ENCODE measurements at regions not wholly inside any gene's neighbourhood (a gene's known extent, or its start where the extent isn't known, plus 50 kb on each side); places are given as distances from the start of the nearest gene placed in this dataset.

DNA sequence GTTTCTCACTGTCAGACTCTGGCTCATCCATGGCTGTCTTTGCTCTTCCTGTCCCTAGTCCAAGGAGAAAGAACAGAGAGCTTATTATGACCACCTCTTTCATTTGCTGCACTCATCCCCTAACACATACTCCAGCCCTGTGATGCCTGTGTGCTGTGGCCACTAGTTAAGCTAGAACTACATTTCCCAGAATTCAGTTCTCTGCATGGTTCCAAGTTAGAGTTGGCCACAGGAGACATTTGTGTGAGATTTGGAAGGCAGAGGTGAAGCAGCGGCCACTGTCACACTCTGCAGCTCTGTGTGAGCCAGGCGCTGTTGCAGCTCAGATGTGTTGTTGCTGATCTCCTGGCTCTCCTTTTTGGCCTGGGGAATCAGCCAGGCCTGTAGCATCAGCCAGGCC is 188.2 kb upstream of the ATP6AP2 start:
- TF ChIP-seq, protein P1, sequence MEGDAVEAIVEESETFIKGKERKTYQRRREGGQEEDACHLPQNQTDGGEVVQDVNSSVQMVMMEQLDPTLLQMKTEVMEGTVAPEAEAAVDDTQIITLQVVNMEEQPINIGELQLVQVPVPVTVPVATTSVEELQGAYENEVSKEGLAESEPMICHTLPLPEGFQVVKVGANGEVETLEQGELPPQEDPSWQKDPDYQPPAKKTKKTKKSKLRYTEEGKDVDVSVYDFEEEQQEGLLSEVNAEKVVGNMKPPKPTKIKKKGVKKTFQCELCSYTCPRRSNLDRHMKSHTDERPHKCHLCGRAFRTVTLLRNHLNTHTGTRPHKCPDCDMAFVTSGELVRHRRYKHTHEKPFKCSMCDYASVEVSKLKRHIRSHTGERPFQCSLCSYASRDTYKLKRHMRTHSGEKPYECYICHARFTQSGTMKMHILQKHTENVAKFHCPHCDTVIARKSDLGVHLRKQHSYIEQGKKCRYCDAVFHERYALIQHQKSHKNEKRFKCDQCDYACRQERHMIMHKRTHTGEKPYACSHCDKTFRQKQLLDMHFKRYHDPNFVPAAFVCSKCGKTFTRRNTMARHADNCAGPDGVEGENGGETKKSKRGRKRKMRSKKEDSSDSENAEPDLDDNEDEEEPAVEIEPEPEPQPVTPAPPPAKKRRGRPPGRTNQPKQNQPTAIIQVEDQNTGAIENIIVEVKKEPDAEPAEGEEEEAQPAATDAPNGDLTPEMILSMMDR (IDR thresholded peaks at IDR 0.05): no peak
- TF ChIP-seq POLR2AphosphoS5 (IDR thresholded peaks at IDR 0.05) (no peak), POLR2A (IDR thresholded peaks at IDR 0.05) (no peak)
